SKM-1 (cell line): ENCODE measurements at regions not wholly inside any gene's neighbourhood (a gene's known extent, or its start where the extent isn't known, plus 50 kb on each side); places are given as distances from the start of the nearest gene placed in this dataset.
"Not testable (repeated sequence)": the region's sequence is repeated elsewhere in the genome, so short reads cannot be mapped to it uniquely, and the experiment has no call there.

Experiments used
- DNase-seq: peaks from one replicate; lab custom pipeline; 2025; ENCODE audit not compliant: unreplicated experiment; lab: John Stamatoyannopoulos, UW

DNA sequence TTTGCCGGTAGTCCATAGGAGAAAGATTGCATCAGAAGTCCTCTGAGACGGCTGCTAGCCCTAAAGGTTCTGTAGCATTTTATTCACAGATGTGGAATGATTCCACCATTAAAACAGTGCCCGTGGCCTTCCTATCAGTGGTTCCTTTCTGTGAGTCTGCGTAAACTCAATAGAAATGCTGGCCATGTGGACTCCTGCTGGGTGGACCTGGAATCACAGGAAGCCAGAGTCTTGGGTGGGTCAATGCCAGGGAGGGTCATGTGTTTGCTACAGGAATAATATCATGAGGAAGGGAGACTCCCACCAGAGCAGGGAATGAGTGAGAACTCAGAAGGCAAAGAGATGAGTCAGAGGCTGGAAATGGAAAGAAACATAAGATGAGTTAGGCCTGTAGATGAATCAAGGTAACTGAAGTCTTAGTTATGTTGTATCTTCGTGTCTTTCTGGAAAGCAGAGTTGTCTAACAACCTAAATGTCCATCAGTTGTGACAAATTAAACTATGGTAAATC is 410.4 kb upstream of the AUTS2 start:
- DNase-seq, result no peak

DNA sequence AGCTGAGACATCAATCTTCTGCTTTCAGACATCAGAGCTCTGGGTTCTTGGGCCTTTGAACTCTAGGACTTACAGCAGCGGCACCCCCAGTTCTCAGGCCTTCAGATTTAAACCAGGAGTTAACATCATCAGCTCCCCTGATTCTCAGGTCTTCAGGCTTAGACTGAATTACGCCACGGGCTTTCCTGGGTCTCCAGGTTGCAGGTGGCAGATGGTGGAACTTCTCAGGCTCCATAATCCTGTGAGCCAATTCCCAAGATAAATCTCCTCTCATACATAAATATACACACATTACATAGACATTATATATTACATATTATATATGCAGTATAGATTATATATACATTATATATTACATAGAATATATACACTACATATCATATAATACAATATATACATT is 408.9 kb upstream of the AUTS2 start:
- no peak for DNase-seq

DNA sequence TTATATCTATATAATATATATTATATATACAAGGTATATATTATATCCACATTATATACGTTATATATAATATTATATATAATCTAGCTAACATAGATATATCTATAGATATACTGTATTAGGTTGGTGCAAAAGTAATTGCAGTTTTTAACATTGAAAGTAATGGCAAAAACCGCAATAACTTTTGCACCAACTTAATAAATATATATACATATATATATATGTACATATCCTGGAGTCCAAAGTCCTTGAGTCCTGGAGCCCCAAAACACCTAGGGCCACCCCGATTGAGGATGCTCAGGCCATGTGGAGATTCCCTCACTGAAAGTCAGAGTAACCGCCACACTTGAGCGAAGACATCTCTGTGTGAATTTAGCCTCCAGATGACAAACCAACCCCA is 408.2 kb upstream of the AUTS2 start:
- no peak for DNase-seq

DNA sequence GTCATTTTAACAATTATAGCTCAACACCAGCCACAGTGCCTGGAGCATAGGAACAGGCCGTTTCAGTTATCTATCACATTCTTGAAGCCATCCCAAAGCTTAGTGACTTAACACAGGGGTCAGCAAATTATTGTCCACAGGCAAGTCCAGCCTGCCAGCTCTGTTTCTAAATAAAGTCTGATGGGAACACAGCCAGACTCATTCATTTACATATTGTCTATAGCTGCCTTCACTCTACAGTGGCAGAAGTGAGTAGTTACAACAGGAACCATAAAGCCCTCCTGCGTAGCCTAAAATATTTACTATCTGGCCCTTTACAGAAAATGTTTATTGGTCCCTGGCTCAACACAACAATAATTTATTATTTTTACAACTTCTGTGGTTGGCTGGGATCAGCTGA is 407.5 kb upstream of the AUTS2 start:
- no peak for DNase-seq

DNA sequence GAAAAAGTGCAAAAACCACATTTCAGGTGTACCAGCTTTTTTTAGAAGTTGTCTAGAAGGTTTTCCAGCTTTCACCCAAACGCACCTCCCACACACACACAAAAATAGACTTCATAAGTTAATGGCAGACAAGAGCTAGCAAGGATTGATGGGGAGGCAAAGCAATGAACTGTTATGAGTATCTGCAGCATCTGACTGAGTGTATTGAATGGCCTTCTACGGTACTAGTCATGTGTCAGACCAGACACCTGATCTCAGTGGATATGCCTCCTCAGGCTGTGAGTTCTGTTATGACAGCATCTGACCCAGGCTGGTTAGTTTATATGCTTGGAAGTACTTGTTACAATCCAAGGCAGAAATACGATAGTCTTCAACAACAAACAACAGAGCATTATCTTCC is 406.1 kb upstream of the AUTS2 start:
- DNase-seq, result no peak

DNA sequence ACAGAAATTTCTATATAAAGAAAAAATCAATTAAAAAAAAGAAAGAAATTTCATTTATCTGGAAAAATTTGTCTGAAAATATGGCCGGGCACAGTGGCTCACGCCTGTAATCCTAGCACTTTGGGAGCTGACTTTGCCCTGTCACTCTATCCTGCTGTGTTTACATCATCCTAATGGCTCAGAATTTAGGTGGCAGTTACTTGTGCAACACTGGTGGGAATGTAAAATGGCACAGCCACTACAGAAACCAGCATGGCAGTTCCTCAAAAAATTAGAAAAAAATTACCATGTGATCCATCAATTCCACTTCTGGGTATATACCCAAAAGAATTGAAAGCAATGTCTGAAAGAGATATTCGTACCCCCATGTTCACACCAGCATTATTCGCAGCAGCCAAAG is 405.2 kb upstream of the AUTS2 start:
- no peak for DNase-seq

DNA sequence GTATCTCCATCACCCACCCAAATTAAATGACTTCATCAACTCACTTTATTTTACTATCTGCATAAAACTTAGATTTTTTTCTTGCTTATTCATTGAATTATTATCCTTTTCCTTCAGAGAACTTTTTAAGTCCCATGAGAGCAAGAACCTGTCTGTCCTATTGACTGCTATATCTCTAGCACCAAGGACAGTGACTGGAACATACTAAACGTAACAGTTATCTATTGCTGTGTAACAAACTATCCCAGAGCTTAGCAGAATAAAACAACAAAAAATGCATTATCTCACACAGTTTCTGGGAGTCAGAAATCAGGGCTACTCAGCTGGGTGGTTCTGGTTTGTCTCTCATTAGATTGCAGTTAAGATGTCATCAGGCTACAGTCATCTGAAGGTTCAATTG is 401.7 kb upstream of the AUTS2 start:
- no peak for DNase-seq

DNA sequence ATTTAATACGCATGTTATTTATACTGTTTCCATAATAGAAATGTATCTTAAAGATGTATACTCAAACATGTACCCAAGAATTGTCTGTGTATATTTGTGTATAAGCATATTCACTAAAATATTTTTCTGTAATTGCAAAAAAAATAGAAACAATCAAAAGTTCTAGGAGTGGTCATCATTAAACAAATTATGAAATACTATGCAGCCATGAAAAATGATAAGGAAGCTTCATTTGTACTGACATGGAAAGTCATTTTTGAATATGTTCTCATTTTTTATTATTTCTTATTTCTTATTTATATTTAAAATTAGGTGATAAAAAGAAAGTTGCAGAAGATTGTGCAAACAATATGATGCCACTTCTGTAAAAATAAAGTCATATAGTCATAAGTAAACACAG is 400.0 kb upstream of the AUTS2 start:
- DNase-seq, result no peak

DNA sequence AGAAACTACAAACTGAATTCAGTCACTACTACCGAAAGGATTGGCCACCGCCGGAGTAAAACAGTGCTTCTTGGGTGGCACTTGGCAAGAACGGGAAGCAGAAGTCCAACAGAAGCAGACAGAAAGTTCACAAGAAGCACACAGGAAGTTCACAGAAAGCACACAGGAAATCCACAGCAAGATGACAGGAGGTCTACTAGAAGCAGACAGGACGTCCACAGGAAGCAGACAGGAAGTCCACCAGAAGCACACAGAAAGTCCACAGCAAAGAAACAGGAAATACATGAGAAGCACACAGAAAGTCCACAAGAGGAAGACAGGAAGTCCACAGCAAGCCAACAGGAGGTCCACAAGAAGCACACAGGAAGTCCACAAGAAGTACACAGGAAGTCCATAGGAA is 399.2 kb upstream of the AUTS2 start:
- no peak for DNase-seq

DNA sequence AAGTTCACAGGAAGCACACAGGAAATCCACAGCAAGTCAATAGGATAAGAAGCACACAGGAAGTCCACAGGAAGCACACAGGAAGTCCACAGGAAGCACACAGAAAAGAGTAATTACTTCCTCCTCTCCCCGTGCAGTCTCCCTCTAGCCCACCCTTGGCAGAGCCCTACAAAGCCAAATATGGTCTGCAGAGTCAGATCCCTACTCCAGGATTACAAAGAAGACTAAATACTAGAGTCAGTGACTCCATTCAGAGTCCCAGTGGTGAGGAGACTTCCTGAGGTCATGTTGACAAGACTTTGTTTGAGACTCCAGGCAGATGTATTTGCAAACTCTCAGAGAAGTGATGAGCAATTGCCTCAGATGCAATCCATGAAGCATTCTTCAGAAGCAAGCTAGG is 398.6 kb upstream of the AUTS2 start:
- DNase-seq, result no peak

DNA sequence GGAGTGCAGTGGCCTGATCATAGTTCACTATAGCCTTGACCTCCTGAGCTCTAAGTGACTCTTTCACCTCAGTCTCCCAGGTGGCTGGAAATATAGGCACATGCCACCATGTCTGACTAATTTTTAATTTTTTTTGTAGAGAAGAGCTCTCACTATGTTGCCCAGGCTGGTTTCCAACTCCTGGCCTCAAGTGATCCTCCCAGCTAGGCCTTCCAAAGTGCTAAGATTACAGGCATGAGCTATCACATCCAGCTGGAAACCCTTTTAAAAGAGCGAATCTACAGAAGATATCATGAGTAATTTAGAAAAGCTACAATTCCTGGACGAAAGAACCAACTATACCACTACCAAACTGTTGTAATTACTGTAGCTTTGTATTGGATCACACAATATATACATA is 394.4 kb upstream of the AUTS2 start:
- DNase-seq, result no peak

DNA sequence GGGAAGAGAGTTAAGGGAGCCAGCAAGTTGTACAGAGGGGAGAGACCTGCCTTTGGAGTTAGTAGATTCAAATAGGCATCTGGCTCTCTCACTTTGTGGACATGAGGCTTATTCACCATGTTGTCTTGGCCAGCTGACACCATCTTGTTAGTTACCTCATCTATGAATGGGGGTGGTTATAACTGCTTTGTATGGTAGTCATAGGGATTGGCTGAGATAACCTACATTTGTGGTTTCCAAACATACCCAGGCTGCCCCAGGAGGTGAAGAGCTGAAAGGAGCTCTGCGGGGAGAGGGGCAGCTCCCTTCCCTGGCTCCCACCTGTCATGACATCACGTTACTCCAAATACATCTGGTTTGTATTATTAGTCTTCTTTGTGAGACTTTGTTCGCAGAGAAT is 393.3 kb upstream of the AUTS2 start:
- DNase-seq, result no peak

DNA sequence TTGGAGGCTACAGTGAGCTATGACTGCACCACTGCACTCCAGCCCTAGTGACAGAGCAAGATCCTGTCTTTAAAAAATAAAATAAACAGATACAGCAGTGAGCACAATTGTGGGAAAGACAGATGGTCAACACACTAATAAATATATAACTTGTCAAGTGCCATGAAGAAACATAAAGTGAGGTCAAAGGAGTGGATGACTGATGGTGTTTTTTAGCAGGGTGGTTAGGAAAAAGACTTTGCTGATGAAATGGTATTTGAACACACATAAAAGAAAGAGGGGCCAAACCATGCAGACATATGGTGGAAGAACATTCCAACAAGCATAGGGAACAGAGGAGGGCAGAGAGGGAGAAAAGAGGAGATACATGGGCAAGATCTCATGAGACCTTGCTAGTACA is 392.7 kb upstream of the AUTS2 start:
- no peak for DNase-seq

DNA sequence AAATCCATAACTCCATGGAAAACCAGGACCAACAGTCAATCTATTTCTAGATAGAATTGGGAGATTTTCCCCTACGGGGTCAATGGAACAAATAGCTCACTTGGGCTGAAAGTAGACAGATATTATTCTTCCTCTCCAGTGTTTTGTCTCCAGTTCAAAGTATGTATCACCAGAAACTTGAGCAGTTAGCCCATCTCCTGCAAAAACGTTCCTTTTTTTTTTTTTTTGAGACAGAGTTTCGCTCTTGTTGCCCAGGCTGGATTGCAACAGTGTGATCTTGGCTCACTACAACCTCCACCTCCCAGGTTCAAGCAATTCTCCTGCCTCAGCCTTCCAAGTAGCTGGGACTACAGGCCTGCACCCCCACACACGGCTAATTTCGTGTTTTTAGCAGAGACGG is 390.0 kb upstream of the AUTS2 start:
- no peak for DNase-seq

DNA sequence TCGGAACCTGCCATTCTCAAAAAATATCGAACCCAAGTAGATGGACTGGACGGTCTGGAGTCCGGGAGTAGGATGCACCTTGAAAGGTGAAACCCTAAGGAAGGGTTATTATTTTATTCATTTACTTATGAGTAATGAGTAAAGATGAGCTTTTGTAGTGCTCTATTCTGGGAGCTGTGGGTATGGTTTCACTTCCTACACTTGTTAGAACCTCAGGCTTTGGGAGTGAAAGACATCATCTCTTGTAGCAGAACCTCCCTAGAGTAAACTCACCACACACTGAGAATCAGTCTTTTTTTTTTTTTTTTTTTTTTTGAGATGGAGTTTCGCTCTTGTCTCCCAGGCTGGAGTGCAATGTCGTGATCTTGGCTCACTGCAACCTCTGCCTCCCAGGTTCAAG is 389.4 kb upstream of the AUTS2 start:
- no peak for DNase-seq

DNA sequence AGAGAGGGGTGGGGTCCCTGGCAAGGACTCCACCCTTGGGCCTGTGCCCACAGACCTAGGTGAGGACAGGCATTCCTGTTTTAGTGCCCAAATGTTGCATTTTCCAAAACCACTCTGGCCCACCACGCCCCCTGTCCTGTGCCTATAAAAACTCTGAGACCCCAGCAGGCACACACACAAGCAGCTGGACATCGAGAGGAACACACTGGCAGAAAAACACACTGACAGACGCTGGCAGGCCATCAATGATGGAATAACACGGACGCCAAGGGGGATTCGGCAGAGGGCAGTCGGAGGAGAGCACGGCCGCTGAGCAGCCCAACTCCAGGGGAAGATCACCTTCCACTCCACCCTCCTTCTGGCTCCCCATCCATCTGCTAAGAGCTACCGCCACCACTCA is 386.9 kb upstream of the AUTS2 start:
- no peak for DNase-seq

DNA sequence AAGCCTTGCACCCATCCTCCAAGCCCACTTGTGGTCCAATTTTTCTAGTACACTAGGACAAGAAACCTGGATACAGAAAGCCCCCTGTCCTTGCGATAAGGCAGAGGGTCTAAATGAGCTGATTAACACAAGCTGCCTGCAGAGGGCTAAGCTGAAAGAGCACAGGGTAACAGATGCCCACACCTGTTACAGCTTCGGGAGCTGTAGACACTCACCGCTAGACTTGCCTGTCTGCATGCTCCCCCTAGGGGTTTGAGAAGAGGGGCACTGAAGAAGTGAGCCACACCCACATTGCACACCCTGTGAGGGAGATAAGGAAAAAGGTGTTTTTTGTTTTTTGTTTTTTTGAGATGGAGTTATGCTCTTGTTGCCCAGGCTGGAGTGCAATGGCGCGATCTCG is 386.5 kb upstream of the AUTS2 start:
- DNase-seq, result no peak

DNA sequence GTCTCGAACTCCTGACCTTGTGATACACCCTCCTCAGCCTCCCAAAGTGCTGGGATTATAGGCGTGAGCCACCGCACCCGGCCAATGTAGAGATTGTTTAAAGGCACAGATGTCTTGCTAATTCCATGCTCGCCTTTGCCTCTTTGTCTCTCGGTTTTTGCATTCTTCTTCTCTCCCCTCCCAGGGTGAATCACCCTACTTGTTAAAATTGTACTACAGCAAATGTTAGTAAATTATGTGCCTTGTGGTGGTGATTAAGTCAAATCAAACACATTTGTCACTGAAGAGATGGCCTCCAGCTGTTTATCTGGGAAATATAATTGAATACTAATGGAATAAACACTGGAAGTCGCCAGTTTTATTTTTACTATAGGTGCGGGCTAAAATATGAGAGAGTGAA is 384.4 kb upstream of the AUTS2 start:
- DNase-seq, result no peak

DNA sequence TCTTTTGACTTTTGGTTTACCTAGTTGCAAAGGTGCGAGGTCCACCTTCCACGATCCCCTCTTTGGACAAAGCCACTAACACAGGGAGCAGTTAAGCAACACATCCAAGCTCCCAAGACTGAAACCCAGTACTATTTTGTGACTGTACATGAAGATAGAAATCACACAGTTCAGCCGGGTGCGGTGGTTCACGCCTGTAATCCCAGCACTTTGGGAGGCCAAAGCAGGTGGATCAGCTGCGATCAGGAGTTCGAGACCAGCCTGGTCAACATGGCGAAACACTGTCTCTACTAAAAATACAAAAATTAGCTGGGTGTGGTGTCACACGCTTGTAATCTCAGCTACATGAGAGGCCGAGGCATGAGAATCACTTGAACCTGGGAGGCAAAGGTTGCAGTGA is 382.8 kb upstream of the AUTS2 start:
- DNase-seq, result not testable (repeated sequence)

DNA sequence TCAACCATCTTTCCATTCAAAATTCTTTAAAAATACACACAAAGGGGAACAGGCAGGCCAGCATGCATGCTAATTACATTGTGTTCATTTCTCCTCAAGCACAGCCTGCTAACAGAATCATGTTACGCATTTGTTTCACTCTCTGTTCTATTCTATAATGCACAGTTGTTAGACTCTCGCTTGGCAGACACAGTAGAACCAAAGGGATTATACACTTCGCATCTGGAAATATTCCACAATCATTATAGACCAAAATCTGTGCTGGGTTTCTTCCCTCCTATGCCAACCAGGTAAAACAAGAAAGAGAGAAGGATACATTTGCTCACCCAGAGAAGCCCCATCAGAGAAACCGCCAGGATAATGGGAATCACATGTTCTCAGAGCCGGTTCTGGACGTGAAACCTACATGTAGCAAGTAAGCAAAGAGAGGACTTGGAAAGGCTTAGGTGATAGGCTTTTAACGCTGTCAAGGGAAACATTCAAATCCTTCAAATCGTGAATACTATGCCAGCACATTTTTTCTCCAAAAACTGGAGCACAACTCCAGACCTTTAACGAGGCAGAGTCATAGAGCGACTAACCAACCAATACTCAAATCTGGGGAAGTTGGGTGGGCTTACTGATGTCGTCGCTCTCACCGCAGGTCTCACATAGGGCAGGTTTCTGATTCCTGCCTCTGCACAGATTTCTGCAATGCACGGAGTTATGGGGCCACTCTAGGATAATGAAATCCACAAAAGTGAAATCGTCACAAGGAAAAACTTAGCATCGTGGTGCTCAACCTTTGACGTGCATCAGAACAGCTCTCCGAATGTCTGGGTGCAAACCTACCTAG is 380.5 kb upstream of the AUTS2 start:
- DNase-seq, result no peak

DNA sequence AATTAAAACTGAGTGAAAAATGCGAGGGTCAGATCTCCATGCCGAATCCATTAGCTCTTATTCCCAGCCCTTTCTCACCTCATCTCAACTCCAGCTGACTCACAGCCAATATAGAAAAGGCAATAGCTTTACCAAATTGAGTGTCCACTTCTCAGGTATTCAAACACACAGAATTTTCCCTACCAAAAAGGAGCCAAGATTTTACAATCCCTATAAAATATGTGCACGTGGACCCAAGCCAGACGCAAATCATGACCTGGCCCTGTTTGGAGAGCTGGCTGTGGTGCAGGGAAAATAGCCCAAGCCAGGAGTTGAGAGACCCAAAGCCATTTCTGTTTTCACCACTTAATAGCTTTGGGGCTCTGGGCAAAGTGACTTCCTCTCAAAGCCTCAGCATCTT is 379.7 kb upstream of the AUTS2 start:
- DNase-seq, result no peak

DNA sequence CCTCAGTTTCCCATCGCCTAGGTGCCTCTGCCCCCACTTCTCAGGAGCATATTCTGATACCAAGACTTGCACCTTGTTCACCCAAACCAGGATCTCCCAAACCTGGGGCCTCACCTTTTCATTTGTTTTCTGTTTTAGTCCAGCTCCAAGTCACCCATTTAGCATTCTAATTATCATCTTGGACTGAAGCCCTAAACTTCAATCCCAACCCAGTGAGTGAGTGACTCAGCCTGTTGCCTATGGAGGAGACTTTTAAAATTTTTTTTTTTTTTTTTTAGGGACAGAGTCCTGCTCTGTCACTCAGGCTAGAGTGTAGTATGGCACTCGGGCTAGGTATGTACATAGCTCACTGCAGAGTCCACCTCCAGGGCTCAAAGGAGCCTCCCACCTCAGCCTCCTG is 378.9 kb upstream of the AUTS2 start:
- no peak for DNase-seq

DNA sequence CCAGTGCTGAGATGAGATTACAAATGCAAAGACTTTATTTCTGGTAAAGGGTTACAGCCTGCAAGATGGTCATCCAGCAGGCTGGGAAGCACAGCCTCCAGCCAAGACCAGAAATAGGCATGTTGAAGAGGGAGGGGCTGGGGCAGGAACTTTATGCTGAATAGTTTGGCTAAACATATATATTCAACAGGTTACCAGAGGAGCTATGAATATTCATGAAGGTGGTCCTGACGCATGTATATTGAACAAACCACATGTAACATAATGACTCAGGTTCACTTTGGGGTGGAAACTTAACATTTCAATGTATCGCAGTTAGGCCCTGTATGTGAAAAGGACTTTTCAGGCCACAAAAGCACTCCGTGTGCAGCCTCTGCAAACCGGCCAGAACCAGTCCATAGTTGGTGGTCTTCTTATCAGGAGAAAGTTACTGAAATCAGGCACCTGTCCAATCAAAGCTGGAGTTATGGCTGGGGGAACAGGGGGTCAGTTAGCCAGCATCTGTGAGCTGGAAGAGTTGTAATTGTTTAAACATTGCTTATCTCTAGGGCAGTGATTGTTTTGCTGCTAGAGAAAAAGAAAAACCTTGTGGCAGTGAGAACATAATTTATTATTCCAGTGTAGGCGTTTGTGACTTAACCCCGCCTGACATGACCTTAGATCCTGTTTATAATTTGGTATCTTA is 372.9 kb upstream of the AUTS2 start:
- DNase-seq, result no peak
